Urinary bladder (tissue), 3 donors: ENCODE measurements at regions not wholly inside any gene's neighbourhood (a gene's known extent, or its start where the extent isn't known, plus 50 kb on each side); places are given as distances from the start of the nearest gene placed in this dataset.
"Not testable (repeated sequence)": the region's sequence is repeated elsewhere in the genome, so short reads cannot be mapped to it uniquely, and the experiment has no call there.

Source experiments
- DNase-seq: peaks from one replicate; pipeline ENCODE4 v3.0.0-alpha.2; 2015; ENCODE audit errors: extremely low spot score
- H3K27ac ChIP-seq: one replicate; pipeline ENCODE4 v1.5.1; 2013; ENCODE audit warnings: low read depth, mild to moderate bottlenecking, moderate library complexity
- H3K36me3 ChIP-seq: one replicate; pipeline ENCODE4 v1.6.1; 2013; ENCODE audit warnings: mild to moderate bottlenecking, moderate library complexity; ENCODE audit not compliant: insufficient read depth
- H3K4me1 ChIP-seq: one replicate; pipeline ENCODE4 v1.6.1; 2013; ENCODE audit warnings: mild to moderate bottlenecking, moderate library complexity; ENCODE audit not compliant: insufficient read depth
- H3K4me3 ChIP-seq: one replicate; pipeline ENCODE4 v1.5.1; 2013; ENCODE audit warnings: low read depth, low read length
- WGBS: extraction: QIAGEN DNeasy Blood & Tissue Kit; methylation state at CpG from one replicate; pipeline ENCODE4 v1.1.7; 2013; 5-methylcytosine and 5-hydroxymethylcytosine counted together
- donor health status: healthy with polysubstance abuse.
- donor health status: healthy.

GRCh38 chr5:102625928-102626327, 127.1 kb upstream of the SLCO6A1 start:
- 17% methylated on average over 3 of the region's 3 CpGs for WGBS
- DNase-seq: peak; percentile 72
- Histone ChIP-seq H3K4me3 (no peak overlapping the region), H3K27ac (no peak overlapping the region), H3K36me3 (no peaks in the 10 kb centered on the region), H3K4me1 (no peaks in the 10 kb centered on the region)

DNA sequence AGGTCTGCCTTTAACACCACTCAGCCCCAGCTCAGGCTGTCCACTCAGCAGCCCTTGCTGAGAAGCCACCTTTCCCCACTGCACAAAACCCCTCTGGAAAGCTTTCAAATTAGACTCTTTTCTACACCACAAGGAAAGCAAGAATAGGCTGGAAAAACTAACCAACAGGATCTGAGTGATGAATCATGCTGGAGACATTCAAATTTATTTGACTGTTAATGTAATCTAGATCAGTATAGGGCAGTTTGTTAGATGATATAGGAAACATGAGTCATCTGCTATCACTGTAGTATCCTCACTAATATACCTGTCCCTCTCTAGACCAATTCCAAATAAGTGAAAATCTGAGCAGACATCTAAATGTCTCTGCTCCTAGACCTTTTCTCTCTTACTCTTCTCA, 127.8 kb upstream of the PAM start:
- no peaks in the 10 kb centered on the region for H3K36me3 ChIP-seq
- H3K27ac ChIP-seq: no peak overlapping the region
- DNase-seq: no peak
- no peaks in the 10 kb centered on the region for H3K4me1 ChIP-seq
- no peak overlapping the region for H3K4me3 ChIP-seq

GRCh38 chr5:102628441-102629175, 126.5 kb upstream of the PAM start:
- no peak for DNase-seq
- H3K4me3 ChIP-seq: no peak overlapping the region
- 56% methylated on average over 3 of the region's 3 CpGs for WGBS
- no peaks in the 10 kb centered on the region for H3K4me1 ChIP-seq
- H3K36me3 ChIP-seq: no peaks in the 10 kb centered on the region
- no peak overlapping the region for H3K27ac ChIP-seq

DNA sequence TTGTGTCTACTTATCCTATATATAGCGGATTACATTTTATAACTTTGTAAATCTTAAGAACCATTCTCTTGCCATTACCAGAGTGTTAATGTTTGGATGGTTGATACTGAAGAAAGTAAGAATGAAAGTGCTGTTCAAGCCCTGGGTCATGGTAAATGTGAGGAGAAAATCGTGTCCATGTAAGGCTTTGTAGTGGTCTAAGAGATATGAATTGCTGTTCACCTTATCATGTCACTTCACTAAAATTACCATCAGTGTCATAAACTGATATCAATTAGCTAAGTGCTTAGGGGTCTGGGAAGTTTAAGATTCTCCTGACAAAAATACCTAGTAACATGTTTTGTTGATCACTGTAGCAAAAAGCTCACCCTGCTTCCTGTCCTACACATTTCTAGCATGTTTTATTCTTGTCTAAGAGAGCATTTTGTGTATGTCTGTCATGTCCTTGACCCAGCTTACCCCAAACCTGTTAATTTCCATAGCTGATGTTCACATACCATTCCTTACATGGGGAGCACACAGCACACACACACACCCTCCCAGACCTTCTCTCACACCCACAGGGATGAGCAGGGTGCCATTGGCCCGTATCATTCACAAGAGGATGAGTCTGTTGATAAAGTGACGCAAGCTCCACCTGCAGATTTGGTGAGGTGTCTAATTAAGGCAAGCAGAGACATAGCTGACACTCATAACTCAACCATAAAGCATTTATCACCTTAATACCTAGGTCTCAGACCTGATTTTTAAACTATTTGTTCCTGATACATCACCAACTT, 125.1 kb upstream of the PAM start:
- H3K4me3 ChIP-seq: no peak overlapping the region
- no peaks in the 10 kb centered on the region for H3K36me3 ChIP-seq
- no peak overlapping the region for H3K27ac ChIP-seq
- no peaks in the 10 kb centered on the region for H3K4me1 ChIP-seq
- WGBS: 91% methylated on average over 4 of the region's 4 CpGs
- DNase-seq: no peak

GRCh38 chr5:102635399-102635798, 119.7 kb upstream of the PAM start:
- not testable (repeated sequence) for H3K4me1 ChIP-seq, H3K4me3 ChIP-seq, H3K36me3 ChIP-seq, DNase-seq, H3K27ac ChIP-seq
- 54% methylated on average over 1 of the region's 1 CpG for WGBS

- Histone ChIP-seq H3K4me3 (no peak overlapping the region), H3K27ac (no peak overlapping the region), H3K36me3 (no peaks in the 10 kb centered on the region), H3K4me1 (no peaks in the 10 kb centered on the region)
- DNase-seq: no peak
- WGBS: 63% methylated on average over 3 of the region's 3 CpGs
Measured at GRCh38 chr5:102638316-102638715, 116.8 kb upstream of the PAM start.

DNA sequence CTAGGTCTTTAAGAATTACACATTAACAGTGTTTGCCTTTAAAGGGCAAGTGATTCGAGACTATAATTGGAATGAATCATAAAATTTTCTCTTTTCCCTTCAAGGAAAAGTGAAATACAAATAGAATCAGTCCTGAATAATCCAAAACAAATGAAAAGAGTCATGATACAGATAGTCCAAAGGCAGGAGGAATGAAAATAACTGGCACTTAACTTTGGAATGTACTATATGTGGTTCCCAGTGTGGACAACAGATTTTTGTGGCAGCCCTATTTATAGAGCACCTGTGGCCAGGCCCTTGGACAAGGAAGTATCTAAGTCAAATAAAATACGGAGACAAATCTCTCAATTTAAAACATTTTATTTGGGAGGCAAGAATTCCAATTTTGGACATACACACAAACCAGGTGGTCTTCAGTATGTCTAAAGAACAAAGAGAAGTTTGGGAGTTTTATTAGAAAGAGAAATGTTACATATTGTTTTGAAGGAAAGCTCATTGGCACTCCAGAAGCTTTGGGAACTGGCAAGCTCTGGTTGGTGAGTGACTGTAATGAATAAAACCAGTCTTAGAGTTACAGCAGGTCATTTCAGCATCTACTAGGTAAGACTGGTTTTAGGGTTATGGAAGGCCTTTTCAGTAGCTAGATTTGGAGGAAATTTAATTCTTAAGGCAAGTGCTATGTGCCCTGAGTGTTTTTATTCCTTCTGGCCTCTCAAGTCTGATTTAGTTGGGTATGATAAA, 116.0 kb upstream of the PAM start:
- H3K36me3 ChIP-seq: no peaks in the 10 kb centered on the region
- no peak overlapping the region for H3K27ac ChIP-seq
- H3K4me1 ChIP-seq: no peaks in the 10 kb centered on the region
- no peak overlapping the region for H3K4me3 ChIP-seq
- 47% methylated on average over 2 of the region's 2 CpGs for WGBS
- no peak for DNase-seq

DNA sequence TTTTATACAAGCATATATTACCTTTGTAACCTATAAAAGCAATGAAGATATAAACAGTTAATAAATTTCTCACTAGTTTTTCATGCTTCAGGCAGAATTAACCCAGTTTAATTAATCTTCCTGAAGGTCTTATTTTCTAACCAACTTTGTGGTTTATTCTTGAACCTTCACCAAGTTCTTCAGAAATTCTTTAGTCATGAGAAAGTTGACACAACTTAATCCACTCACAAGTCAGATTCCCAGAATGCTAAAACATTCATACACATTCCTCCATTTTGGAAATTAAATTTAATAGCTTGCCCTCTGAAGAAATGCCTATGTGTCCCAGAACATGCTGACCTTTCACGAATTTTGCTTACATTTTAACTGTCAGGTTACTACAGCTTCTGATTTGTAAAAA, 105.4 kb upstream of the PAM start:
- H3K4me1 ChIP-seq: peaks cover 2% of the 10 kb centered on the region
- no peak for DNase-seq
- WGBS: 22% methylated on average over 1 of the region's 1 CpG
- H3K36me3 ChIP-seq: no peaks in the 10 kb centered on the region
- H3K4me3 ChIP-seq: no peak overlapping the region
- no peak overlapping the region for H3K27ac ChIP-seq

GRCh38 chr5:102651466-102651865, 103.6 kb upstream of the PAM start:
- Histone ChIP-seq H3K4me3 (no peak overlapping the region), H3K4me1 (peaks cover 2% of the 10 kb centered on the region), H3K27ac (no peak overlapping the region), H3K36me3 (no peaks in the 10 kb centered on the region)
- no peak for DNase-seq
- WGBS: 72% methylated on average over 3 of the region's 3 CpGs

- no peak overlapping the region for H3K27ac ChIP-seq
- H3K4me3 ChIP-seq: no peak overlapping the region
- no peak for DNase-seq
- 73% methylated on average over 1 of the region's 1 CpG for WGBS
- no peaks in the 10 kb centered on the region for H3K36me3 ChIP-seq
- peaks cover 2% of the 10 kb centered on the region for H3K4me1 ChIP-seq
Measured at GRCh38 chr5:102654559-102655349, 100.4 kb upstream of the PAM start.

GRCh38 chr5:102659151-102659550, 96.0 kb upstream of the PAM start:
- H3K4me1 ChIP-seq: no peaks in the 10 kb centered on the region
- no peak for DNase-seq
- no peaks in the 10 kb centered on the region for H3K36me3 ChIP-seq
- no peak overlapping the region for H3K27ac ChIP-seq
- 62% methylated on average over 2 of the region's 2 CpGs for WGBS
- H3K4me3 ChIP-seq: no peak overlapping the region

DNA sequence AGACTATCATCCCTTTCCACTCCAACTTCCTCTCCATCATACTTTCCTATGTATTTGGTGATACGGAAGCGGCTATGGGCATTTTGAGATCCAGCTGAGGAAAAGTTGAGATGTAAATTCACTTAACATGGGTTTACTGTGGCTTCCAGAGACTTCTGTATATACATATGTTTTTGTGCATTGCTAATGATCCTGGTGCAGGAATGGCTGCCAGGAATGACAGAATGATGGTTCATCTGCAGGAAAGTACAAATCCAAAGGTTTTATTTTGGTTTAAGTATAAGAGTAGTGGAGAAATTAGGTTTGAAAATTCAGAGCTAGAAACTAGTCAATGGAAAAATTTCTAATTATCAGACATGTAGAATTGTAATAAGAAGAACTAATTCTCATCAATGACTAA, 95.0 kb upstream of the PAM start:
- WGBS: 97% methylated on average over 2 of the region's 2 CpGs

GRCh38 chr5:102663749-102664530, 91.2 kb upstream of the PAM start:
- Histone ChIP-seq H3K4me1 (no peaks in the 10 kb centered on the region), H3K27ac (no peak overlapping the region), H3K4me3 (no peak overlapping the region), H3K36me3 (no peaks in the 10 kb centered on the region)
- DNase-seq: no peak
- 33% methylated on average over 1 of the region's 1 CpG for whole genome bisulfite sequencing

More for the DNA sequence above, 95.0 kb upstream of the PAM start:
- Histone ChIP-seq H3K4me3 (no peak overlapping the region), H3K36me3 (no peaks in the 10 kb centered on the region), H3K27ac (no peak overlapping the region), H3K4me1 (no peaks in the 10 kb centered on the region)
- DNase-seq: no peak
